Naive thymus-derived CD8-positive, alpha-beta T cell (primary cell): ENCODE measurements at regions not wholly inside any gene's neighbourhood (a gene's known extent, or its start where the extent isn't known, plus 50 kb on each side); places are given as distances from the start of the nearest gene placed in this dataset.
A peak's percentile ranks its signal among the peaks of the same experiment; 100 is the strongest.

ENCODE experiments used
- ATAC-seq, 2 donors: fragments of 150-1000 bp; cut with Tn5 transposase in 1 of 2; sonication (Bioruptor Pico), chemical (Tn5 transposase) in 1 of 2; 1 replicate in 1 of 2; 2 replicates in 1 of 2; pipeline ENCODE4 v1.10.0; 2021; ENCODE audit warnings: mild to moderate bottlenecking in 2 of 2, moderate library complexity in 2 of 2
- POLR2A ChIA-PET: fragments of 350-600 bp; sonication (Branson Sonifier 250); formaldehyde crosslinking; loops from one replicate; lab custom pipeline; 2021; ENCODE audit warnings: antibody characterized with exemption; lab: Charles Lee
- DNase-seq, 10 donors: peaks; one replicate each; pipeline versions ENCODE4 v3.0.0 to v3.0.0-alpha.2; 2020 to 2022
- H3K27ac Mint-ChIP-seq, 10 donors: one replicate each; pipeline ENCODE4 v1.8.0; 2020 to 2022; ENCODE audit warnings: mild to moderate bottlenecking in 10 of 10, mixed read lengths in 10 of 10, moderate library complexity in 4 of 10, inconsistent platforms in 1 of 10
- H3K27me3 Mint-ChIP-seq, 5 donors: one replicate each; pipeline ENCODE4 v1.8.0; 2021 to 2022; ENCODE audit warnings: mixed read lengths in 5 of 5
- H3K36me3 Mint-ChIP-seq, 3 donors: one replicate each; pipeline ENCODE4 v1.8.0; 2020 to 2022; ENCODE audit warnings: mixed read lengths in 3 of 3, mild to moderate bottlenecking in 2 of 3, inconsistent platforms in 1 of 3
- H3K4me1 Mint-ChIP-seq, 4 donors: one replicate each; pipeline ENCODE4 v1.8.0; 2021 to 2022; ENCODE audit warnings: mixed read lengths in 4 of 4
- H3K4me3 Mint-ChIP-seq, 10 donors: one replicate each; pipeline ENCODE4 v1.8.0; 2020 to 2022; ENCODE audit warnings: mild to moderate bottlenecking in 10 of 10, mixed read lengths in 10 of 10, moderate library complexity in 6 of 10, inconsistent platforms in 1 of 10
- H3K9me3 Mint-ChIP-seq, 9 donors: one replicate each; pipeline ENCODE4 v1.8.0; 2020 to 2022; ENCODE audit warnings: mixed read lengths in 9 of 9, mild to moderate bottlenecking in 3 of 9, inconsistent platforms in 1 of 9, moderate library complexity in 1 of 9

DNA sequence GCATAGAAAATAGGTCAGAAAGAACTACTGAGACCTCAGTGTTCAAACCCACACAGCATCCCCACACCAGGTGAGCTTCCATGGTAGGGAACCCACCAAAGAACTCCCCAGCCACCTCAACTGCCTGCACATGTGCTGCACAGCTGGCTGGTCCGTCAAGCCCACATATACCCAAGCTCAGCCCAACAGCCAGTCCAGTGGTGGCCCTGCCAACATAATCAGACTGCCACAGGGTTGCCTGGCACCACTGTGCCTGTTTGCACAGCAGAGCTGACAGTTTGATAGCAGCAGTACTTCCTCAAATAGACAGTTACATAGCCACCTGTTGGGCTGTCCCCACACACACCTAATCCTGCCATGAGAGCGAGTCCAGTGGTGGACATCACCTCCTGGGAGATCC, 283.3 kb upstream of the PRMT6 start:
- H3K4me3 Mint-ChIP-seq, result no peak overlapping the region
- H3K4me1 Mint-ChIP-seq, result no peaks in the 10 kb centered on the region
- DNase-seq (no peak), ATAC-seq (no peak)
- POLR2A ChIA-PET, result no interaction called here
- peaks cover 0 to 3% (median 2%) of the 10 kb centered on the region in 3 donors for H3K36me3 Mint-ChIP-seq
- no peak overlapping the region for H3K27ac Mint-ChIP-seq
- H3K9me3 Mint-ChIP-seq, result peaks cover 3 to 41% (median 27%) of the 10 kb centered on the region in 9 donors
- H3K27me3 Mint-ChIP-seq, result no peaks in the 10 kb centered on the region

DNA sequence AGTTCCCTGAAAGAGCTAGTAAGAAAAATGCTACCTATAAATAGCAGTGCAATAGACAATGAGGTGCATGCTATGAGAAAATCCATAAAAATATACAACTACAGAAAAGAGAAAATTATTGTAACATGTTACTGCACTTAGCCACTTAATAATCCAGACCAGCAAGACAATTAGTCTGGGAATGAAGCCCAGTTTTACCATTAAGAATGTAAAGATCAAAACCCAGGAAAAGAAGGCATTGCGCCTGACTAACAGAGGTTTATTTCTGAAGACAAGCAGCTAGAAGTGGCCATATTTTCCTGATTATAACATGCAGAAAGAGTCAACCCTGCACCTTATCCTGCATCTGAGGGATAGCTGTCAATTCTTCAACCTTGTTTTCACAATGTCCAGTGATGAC, 276.4 kb upstream of the PRMT6 start:
- peaks cover 2 to 46% (median 13%) of the 10 kb centered on the region in 9 donors for H3K9me3 Mint-ChIP-seq

DNA sequence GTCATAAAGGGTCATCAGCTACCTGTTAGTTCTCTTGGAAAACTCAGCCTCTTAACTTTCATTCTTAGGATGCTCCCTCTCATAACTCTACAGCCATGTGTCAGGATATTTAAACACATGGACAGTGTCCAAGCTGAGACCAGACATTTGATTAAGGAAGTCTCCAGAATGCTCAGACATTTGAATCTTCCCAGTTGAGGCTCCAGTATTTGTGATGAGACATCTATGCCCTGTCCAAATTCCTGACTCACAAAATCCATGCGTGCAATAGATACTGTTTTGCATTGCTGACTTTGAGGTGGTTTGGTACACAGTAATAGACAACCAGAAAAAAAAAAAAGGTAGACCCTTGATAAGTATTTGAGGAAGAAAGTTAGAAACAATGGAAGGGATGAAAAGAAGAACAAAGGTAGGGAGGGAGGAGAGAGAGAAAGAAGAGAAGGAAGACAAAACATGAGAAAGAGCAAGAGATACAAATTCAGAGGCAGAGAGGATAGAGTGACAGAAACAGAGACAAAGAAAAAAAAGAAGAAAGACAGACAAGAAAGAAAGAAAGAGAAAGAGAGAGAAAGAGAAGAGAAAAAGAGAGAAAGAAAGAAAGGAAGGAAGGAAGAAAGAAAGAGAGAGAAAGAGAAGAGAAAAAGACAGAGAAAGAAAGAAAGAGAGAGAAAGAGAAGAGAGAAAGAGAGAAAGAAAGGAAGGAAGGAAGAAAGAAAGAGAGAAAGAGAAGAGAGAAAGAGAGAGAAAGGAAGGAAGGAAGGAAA, 275.5 kb upstream of the PRMT6 start:
- Mint-ChIP-seq H3K9me3 (peaks cover 0 to 37% (median 10%) of the 10 kb centered on the region in 9 donors), H3K4me1 (no peaks in the 10 kb centered on the region), H3K27me3 (peaks cover 0 to 7% (median 0%) of the 10 kb centered on the region in 5 donors), H3K36me3 (peaks cover 0 to 3% (median 0%) of the 10 kb centered on the region in 3 donors), H3K27ac (no peak overlapping the region), H3K4me3 (no peak overlapping the region)
- DNase-seq (no peak), ATAC-seq (no peak)
- POLR2A ChIA-PET, result no interaction called here

More for the DNA sequence above, 276.4 kb upstream of the PRMT6 start:
- ATAC-seq (no peak), DNase-seq (no peak)
- no peaks in the 10 kb centered on the region for H3K4me1 Mint-ChIP-seq
- no peak overlapping the region for H3K27ac Mint-ChIP-seq
- peaks cover 0 to 3% (median 0%) of the 10 kb centered on the region in 3 donors for H3K36me3 Mint-ChIP-seq
- H3K27me3 Mint-ChIP-seq, result peaks cover 0 to 7% (median 0%) of the 10 kb centered on the region in 5 donors
- POLR2A ChIA-PET, result no interaction called here
- no peak overlapping the region for H3K4me3 Mint-ChIP-seq

DNA sequence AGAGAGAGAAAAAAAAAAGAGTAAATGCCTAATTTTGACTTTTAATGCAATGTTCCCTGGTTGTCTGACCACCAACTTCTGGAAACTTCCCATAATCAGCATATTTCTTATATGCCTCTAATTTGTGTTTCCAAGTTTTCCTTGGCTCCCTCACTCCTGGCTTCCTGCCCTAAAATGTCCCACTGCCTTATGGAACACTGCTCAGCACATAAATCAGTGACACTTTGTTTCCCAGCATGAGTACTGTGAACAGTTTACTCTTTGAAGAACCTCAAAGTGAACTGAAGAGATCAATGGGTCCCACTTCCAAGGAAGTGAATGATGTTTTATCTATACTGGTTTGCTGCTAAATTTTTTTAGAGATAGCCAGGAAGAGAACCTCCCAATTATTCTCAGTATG, 271.3 kb upstream of the PRMT6 start:
- H3K27me3 Mint-ChIP-seq, result peaks cover 0 to 7% (median 0%) of the 10 kb centered on the region in 5 donors
- ATAC-seq, result no peak
- no peak overlapping the region for H3K4me3 Mint-ChIP-seq
- H3K4me1 Mint-ChIP-seq, result no peaks in the 10 kb centered on the region
- POLR2A ChIA-PET, result no interaction called here
- no peak for DNase-seq
- H3K27ac Mint-ChIP-seq, result no peak overlapping the region
- H3K36me3 Mint-ChIP-seq, result no peaks in the 10 kb centered on the region
- peaks cover 0 to 15% (median 6%) of the 10 kb centered on the region in 9 donors for H3K9me3 Mint-ChIP-seq

DNA sequence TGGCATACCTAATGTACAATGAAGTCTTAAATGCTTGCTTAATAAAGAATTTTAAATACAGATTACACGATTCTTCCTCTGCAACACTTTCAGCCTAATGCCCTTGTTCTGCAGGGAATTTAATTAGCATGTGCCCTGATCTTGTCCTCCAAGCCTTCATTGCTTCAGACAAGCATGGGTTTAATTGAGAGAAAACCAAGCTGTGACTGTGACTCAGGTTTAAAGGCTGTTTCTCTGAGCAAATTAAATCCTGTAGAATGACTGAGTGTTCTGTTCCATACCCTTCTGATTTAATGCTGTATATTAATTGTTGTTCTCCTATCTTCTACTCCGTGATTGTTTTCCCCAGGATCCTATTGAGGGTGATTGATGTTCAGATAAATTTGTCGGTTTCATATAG, 269.0 kb upstream of the PRMT6 start:
- no peaks in the 10 kb centered on the region for H3K36me3 Mint-ChIP-seq
- no peak overlapping the region for H3K4me3 Mint-ChIP-seq
- POLR2A ChIA-PET, result no interaction called here
- no peaks in the 10 kb centered on the region for H3K27me3 Mint-ChIP-seq
- ATAC-seq, result no peak
- H3K9me3 Mint-ChIP-seq, result peaks cover 0 to 5% (median 1%) of the 10 kb centered on the region in 9 donors
- H3K27ac Mint-ChIP-seq, result no peak overlapping the region
- H3K4me1 Mint-ChIP-seq, result no peaks in the 10 kb centered on the region
- DNase-seq, result no peak

DNA sequence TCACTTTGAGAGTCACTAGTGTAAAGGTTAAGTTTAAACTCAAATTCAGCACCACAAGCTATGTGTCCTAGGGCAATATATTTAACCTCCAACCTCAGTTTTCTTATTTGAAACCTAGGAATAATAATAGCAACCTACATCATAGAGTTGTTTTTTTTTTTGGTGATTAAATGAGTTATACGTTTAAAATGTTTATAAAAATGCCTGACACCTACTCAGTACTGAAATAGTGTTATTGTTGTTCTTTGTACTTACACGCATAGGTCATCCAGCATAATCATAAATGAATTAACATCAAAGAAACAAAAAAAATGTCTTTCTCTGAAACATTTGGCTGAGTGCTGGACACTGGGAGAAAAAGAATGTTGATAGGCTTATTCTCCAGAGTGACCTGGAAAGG, 266.8 kb upstream of the PRMT6 start:
- Mint-ChIP-seq H3K27me3 (no peaks in the 10 kb centered on the region), H3K4me1 (no peaks in the 10 kb centered on the region), H3K36me3 (no peaks in the 10 kb centered on the region), H3K27ac (no peak overlapping the region), H3K4me3 (no peak overlapping the region), H3K9me3 (peaks cover 0 to 3% (median 1%) of the 10 kb centered on the region in 9 donors)
- DNase-seq, result no peak
- POLR2A ChIA-PET, result no interaction called here
- ATAC-seq, result no peak

DNA sequence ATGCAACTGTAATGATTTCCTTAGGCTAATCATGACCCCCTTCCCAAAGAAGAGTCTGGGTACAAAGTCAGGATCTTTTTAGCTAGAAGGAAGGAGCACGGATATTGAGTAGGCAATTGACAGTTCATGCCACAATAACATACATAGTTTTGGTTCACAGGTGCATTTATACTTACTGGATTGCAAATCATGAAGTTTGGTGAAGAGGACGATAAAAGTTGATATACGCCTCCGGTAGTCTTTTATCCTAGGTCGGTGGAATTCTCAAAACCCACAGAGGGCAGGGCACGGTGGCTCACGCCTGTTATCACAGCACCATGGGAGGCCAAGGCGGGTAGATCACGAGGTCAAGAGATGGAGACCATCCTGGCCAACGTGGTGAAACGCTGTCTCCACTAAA, 265.4 kb upstream of the PRMT6 start:
- DNase-seq (no peak), ATAC-seq (no peak)
- POLR2A ChIA-PET, result no interaction called here
- no peaks in the 10 kb centered on the region for H3K36me3 Mint-ChIP-seq
- H3K27me3 Mint-ChIP-seq, result no peaks in the 10 kb centered on the region
- no peak overlapping the region for H3K4me3 Mint-ChIP-seq
- H3K27ac Mint-ChIP-seq, result no peak overlapping the region
- peaks cover 0 to 3% (median 0%) of the 10 kb centered on the region in 9 donors for H3K9me3 Mint-ChIP-seq
- no peaks in the 10 kb centered on the region for H3K4me1 Mint-ChIP-seq

DNA sequence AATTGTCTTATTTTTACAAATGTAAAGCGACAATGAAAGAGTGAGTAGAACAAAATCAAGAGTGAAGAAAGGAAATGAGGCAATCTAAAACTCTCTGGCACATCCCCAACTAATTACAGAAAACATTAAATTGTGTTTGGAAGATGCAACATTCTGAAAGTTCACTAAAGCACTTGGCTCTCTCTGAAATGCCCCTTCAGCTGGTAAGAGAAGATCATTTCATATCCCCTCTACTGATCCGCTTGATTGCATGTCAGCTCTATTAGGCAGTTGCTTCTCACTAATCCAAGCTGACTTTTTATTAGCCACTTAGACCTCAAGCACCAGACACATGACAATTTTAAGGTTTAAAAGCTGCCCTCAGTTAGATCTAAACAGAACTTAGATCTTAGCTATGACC, 262.8 kb upstream of the PRMT6 start:
- H3K36me3 Mint-ChIP-seq, result no peaks in the 10 kb centered on the region
- no peak overlapping the region for H3K4me3 Mint-ChIP-seq
- no peaks in the 10 kb centered on the region for H3K4me1 Mint-ChIP-seq
- ATAC-seq (no peak), DNase-seq (no peak)
- H3K9me3 Mint-ChIP-seq, result peaks cover 0 to 6% (median under 1%) of the 10 kb centered on the region in 9 donors
- H3K27ac Mint-ChIP-seq, result no peak overlapping the region
- POLR2A ChIA-PET, result no interaction called here
- H3K27me3 Mint-ChIP-seq, result no peaks in the 10 kb centered on the region

DNA sequence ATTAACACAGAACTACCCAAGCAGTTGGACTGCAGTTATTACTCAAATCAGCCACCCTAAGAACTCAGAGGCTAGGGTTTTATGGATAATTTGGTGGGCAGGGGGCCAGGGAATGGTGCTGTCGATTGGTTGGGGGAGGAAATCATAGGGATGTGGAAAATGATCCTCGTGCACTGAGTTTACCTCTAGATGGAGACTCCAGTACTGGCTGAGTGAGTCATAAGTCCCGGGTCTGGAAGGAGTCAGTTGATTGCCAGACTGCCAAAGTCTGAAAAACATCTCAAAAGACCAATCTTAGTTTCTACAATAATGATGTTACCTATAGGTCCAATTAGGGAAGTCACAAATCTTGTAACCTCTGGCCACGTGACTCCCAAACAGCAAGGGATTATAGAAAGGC, 257.5 kb upstream of the PRMT6 start:
- peaks cover 0 to 10% (median 0%) of the 10 kb centered on the region in 9 donors for H3K9me3 Mint-ChIP-seq
- no peaks in the 10 kb centered on the region for H3K4me1 Mint-ChIP-seq
- POLR2A ChIA-PET, result no interaction called here
- H3K27ac Mint-ChIP-seq, result no peak overlapping the region
- H3K27me3 Mint-ChIP-seq, result no peaks in the 10 kb centered on the region
- ATAC-seq (no peak), DNase-seq (no peak)
- H3K36me3 Mint-ChIP-seq, result no peaks in the 10 kb centered on the region
- no peak overlapping the region for H3K4me3 Mint-ChIP-seq

DNA sequence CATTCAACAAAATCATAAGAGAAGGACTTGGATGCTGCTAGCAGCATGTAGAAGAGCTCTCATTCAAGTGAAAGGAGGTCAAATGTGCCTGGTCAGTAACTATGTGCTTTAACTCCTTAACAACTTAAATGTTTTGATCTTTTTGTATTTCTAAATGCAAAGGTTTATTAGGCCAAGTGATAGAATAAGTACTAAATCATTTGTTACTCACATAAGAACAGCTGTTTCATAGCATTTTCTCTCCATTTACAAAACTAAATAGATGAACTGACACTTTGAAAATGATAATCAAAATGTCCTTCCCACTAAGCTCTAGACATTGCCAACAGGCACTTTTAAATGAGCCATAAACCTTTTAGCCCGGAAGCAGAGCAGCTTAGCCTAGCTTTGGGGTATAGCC, 254.3 kb upstream of the PRMT6 start:
- no peaks in the 10 kb centered on the region for H3K27me3 Mint-ChIP-seq
- POLR2A ChIA-PET, result no interaction called here
- ATAC-seq (no peak), DNase-seq (no peak)
- no peaks in the 10 kb centered on the region for H3K36me3 Mint-ChIP-seq
- H3K4me3 Mint-ChIP-seq, result no peak overlapping the region
- H3K27ac Mint-ChIP-seq, result no peak overlapping the region
- H3K9me3 Mint-ChIP-seq, result peaks cover 0 to 8% (median 0%) of the 10 kb centered on the region in 9 donors
- no peaks in the 10 kb centered on the region for H3K4me1 Mint-ChIP-seq

DNA sequence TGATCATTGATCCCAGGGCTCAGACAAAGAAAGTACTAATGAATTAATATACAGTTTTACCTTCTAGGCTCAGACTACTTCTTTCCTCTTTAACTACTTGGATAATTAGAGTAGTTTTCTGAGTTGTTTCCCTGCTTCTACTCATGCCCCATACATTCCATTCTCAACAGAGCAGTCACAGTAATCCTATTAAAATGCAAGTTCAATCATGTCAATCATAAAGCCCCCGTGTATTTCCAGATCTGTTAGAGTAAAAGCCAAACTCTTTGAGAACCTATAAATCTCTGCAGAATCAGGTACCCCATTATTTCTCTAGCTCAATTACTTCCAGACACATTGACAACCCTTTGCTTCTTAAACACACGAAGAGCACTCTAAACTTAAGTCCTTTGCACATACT, 242.1 kb upstream of the PRMT6 start:
- no peaks in the 10 kb centered on the region for H3K4me1 Mint-ChIP-seq
- DNase-seq (no peak), ATAC-seq (no peak)
- H3K9me3 Mint-ChIP-seq, result peaks cover 1 to 24% (median 8%) of the 10 kb centered on the region in 9 donors
- POLR2A ChIA-PET, result no interaction called here
- no peak overlapping the region for H3K4me3 Mint-ChIP-seq
- H3K36me3 Mint-ChIP-seq, result peaks cover 0 to 7% (median 0%) of the 10 kb centered on the region in 3 donors
- peaks cover 0 to 5% (median 0%) of the 10 kb centered on the region in 5 donors for H3K27me3 Mint-ChIP-seq
- no peak overlapping the region for H3K27ac Mint-ChIP-seq

DNA sequence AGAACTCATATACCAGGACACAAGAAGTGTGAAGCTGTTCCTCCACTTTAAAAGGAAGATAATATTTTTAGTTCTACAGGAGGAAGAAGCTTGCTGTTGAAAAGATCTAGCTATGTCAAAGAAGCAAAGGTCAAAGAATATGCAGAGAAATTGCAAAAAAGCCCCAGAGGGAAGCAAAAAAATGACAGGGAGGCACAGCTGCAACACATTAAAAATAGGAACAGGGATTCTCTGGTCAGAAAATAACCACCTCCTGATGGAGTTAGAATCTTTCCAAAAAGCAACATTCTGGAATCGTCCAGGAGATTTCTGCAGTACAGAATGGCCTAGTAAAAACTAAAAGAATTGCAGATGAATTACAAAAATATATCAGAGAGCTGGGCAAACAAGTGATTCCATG, 238.9 kb upstream of the PRMT6 start:
- Mint-ChIP-seq H3K4me1 (no peaks in the 10 kb centered on the region), H3K9me3 (peaks cover 0 to 9% (median 3%) of the 10 kb centered on the region in 9 donors), H3K27me3 (no peaks in the 10 kb centered on the region), H3K36me3 (no peaks in the 10 kb centered on the region), H3K27ac (peak overlapping the region in 1 of 10 donors; percentile 54), H3K4me3 (no peak overlapping the region)
- ATAC-seq, result no peak
- POLR2A ChIA-PET, result no interaction called here
- DNase-seq, result no peak

DNA sequence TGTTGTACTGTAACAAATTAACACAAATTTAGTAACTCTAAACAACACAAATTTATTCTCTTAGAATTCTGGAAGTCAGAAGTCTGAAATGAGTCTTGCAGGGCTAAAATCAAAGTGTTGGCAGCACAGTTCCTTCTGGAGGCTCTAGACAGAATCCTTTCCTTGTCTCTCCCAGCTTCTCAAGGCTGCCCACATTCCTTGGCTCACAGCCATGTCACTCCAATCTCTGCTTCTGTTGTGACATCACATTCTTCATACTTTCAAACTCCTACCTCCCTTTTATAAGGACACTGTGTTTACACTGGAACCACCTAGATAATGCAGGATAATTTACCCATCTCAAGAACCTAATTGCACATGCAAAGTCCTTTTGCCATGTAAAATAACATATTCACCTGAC, 225.0 kb upstream of the PRMT6 start:
- POLR2A ChIA-PET, result no interaction called here

DNA sequence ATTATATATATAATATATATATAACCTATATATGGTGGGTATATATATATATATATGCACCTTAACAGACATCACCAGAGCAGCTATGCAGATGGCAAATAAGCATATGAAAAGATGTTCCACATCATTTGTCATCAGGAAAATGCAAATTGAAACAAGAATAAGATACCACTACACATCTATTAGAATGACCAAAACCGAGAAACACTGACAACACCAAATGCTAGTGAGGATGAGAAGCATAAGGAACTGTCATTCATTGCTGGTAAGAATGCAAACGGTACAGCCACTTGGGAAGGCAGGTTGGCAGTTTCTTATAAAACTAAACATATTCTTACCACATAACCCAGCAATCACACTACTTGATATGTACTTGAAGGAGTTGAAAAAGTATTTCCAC, 219.8 kb upstream of the PRMT6 start:
- Mint-ChIP-seq H3K9me3 (peaks cover 0 to 8% (median 0%) of the 10 kb centered on the region in 9 donors), H3K27ac (no peak overlapping the region), H3K4me3 (no peak overlapping the region), H3K27me3 (no peaks in the 10 kb centered on the region), H3K4me1 (no peaks in the 10 kb centered on the region), H3K36me3 (no peaks in the 10 kb centered on the region)
- ATAC-seq (no peak), DNase-seq (no peak)
- POLR2A ChIA-PET, result no interaction called here

More for the DNA sequence above, 225.0 kb upstream of the PRMT6 start:
- H3K4me1 Mint-ChIP-seq, result no peaks in the 10 kb centered on the region
- no peaks in the 10 kb centered on the region for H3K36me3 Mint-ChIP-seq
- ATAC-seq (no peak), DNase-seq (no peak)
- no peak overlapping the region for H3K27ac Mint-ChIP-seq
- no peak overlapping the region for H3K4me3 Mint-ChIP-seq
- H3K27me3 Mint-ChIP-seq, result no peaks in the 10 kb centered on the region
- H3K9me3 Mint-ChIP-seq, result peaks cover 0 to 21% (median 2%) of the 10 kb centered on the region in 9 donors
